NCI-H510A treated with DMSO at 0.1 percent for 48 hours (cell line): ENCODE measurements at regions not wholly inside any gene's neighbourhood (a gene's known extent, or its start where the extent isn't known, plus 50 kb on each side); places are given as distances from the start of the nearest gene placed in this dataset.
"Not testable (repeated sequence)": the region's sequence is repeated elsewhere in the genome, so short reads cannot be mapped to it uniquely, and the experiment has no call there.

Experiments used
- DNase-seq: peaks from one replicate; lab custom pipeline; 2025; lab: John Stamatoyannopoulos, UW

DNA sequence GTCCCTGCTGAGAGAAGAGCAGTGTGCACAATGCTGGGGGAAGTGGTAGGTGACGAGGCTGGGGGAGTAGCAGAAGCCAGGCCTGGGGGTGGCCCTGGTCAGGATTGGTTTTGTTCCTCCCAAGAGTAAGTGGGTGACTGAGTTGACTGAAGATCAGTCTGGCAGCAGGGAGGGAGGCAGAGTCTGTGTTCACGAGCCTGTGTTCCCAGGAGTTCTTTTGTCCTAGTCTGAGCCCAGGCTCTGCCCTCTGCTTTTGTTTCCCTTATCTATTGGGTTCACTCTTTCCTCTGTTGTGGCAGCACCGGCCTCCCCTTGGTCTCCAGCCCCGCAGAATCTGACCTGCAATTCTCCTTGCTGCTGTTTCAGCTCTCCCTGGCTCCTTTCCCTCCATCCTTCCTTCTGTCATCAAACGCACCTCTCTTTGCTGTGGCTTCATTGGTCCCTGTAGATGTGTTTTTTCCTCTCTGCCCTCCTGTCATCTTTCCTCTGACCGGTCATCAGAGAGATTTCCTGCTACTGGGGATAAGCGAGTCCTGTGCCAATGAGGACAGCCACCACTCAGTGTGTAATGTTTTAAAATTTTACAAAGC, 607.4 kb downstream of the KIF4B start:
- DNase-seq: no peak

DNA sequence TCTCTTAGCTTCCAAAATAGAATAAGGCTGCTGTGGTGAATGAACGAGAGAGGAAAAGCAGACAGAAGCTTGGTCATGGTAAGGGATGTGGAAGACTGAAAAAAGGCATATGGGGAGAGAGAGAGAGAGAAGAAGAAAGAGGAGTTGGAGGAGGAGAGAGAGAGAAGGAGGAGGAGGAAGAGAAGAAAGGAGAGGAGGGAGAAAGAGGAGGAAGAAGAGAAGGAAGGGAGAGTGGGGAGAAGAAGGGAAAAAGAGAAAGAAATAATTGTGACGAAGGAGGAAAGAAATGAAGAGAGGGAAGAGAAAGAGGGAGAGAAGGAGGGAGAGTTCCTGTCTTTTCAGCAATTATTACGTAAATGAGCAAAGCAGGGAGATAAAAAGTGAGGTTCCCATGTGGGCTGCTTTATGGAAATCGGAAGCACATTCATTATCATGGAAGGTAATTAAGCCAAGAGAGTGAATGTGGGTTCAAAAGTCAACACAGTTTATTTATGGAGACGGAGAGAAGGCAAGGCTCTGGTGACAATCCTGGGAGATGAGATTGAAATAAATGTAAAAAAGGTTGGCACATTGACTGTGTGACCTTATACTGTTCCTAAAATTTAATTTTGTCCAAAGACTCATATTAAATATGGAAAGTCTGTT, 611.2 kb downstream of the KIF4B start:
- no peak for DNase-seq

DNA sequence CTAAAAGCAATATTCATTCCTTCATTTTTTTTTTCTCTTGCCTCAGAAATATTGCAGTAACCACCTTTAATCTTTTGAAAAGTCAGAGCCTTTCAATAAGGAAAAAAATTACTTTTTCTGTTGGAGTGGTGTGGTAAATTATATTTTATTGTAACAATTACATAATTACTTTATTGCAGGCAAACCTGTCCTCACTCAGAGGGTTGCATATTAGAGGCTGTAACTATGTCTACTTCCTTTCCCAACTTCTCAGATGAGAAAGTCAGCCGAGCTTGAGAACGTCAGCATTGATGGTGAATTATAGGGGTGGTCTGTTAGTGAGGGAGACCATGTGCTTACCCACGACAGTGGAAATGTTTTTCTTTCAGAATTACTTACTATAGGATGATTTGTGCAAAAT, 611.8 kb downstream of the KIF4B start:
- no peak for DNase-seq

DNA sequence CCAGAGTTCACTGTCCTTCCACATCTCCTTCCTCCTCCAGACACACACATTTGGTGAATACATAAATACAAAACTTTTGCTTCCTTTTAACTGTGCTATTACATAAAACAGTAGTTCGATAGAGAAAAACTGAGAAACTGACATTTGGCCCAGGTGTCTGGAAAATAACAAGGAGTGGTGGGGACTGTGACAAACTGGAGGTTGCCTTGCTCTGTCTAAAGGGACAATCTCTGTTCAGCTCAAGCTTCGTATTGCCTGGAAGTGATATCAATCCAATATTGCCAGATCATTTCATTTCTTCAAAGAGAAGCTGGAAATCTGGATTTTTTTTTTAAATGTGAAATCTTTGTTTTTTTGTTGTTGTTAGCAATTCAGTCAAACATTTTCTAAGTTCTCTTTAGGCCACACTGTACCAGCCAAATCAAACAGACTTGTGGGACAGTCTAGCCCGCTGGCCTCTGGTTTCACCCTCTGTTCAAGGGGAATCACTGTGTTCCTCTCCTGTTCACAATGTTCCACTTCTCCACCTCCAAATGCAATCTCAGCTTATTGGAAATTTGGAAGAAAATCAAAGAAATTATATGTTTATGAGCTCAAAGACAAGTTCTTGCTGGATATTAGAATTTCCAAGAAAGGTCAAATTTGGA, 612.5 kb downstream of the KIF4B start:
- DNase-seq: no peak

DNA sequence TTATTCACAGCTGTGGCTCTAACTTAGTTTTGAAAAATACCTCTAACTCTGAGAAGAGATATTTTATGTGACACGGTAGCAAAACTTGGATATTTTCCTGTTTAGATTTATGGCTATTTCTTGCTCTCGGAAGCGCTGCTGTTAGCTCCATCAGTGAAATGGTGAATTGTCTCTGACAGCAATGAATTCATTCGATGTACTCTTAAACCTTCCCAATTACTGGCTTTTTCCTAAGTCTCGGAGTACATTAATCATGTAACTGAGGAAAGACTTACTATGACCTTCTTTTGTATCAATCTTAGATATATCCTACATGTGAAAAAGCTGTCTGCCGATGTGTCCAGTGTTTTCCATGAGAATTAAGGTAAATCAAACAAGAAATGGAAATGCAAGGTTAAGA, 613.0 kb downstream of the KIF4B start:
- DNase-seq: no peak

DNA sequence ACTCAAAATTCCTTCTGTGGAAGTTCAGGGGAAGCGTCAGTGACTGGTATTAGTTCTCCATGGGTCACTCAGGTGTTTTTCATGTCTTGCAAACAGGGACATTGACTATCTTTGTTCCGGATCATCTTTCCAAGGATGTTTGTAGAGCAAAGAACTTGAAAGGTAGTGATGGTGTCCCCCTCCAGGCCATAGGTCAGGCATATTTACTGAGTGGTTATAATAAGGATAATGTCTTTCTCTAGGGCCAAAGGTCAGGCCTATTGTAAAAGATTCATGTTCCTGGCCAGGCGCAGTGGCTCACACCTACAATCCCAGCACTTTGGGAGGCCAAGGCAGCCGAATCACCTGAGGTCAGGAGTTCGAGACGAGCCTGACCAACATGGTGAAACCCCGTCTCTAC, 614.8 kb downstream of the KIF4B start:
- no peak for DNase-seq

DNA sequence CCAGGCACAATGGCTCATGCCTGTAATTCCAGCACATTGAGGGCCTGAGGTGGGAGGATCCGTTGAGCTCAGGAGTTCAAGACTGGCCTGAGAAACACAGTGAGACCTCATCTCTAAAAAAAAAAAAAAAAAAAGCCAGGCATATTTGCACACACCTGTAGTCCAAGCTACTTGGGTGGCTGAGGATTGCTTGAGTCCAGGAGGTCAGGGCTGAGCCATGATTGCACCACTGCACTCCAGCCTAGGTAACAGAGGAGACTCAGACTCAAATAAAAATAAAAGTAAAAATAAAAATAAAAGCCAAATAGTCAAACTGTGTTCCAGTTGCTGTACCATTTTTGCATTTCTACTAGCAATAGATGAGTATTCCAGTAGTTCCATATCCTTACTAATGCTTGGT, 616.0 kb downstream of the KIF4B start:
- no peak for DNase-seq

DNA sequence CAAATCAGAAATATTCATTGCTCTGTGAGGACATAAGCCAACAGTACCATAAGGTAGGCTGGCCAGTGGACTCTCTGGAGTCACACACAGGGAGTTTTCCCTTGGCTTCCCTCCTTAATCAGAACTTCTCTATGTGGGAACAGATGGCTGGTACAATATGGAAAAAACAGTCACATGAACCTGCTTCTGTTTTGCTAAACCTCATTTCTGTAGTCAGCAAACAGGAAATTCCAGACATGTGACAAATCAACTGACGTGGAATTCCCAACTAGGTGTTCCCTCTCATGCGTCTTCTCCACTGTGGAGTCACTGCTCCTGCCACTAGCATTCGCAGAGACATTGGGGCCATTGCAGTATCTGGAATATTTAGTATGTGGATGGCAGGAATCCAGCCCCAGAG, 617.6 kb downstream of the KIF4B start:
- no peak for DNase-seq

DNA sequence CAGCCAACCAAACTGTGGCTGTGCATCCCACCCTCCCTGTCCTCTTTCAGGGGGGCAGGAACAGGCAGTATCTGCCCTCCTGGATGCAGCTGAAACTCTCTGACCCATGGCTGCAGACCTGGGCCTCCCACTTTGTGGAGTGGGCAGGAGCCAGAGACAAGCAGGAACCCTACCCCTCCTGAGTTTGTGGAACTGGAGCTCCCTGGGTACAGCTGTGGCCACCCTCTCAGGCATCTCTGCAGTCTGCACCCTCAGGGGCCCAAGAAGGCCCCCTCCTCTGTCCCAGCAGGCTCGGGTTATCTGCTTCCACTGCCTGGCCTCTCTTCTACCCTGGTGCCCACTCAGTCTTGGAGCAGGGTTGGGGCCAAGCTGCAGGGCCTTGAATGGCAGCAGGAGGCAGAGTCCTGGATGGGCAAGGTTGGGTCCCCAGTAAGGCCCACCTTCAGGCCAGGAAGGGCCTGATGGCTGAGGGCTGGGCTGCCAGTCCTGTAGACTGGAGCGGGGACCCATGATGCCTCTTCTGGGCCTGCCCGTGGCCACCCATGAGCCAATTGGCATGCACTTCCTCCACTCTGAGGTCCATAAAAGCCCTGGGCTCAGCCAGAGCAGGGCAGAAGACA, 619.9 kb downstream of the KIF4B start:
- DNase-seq: no peak

DNA sequence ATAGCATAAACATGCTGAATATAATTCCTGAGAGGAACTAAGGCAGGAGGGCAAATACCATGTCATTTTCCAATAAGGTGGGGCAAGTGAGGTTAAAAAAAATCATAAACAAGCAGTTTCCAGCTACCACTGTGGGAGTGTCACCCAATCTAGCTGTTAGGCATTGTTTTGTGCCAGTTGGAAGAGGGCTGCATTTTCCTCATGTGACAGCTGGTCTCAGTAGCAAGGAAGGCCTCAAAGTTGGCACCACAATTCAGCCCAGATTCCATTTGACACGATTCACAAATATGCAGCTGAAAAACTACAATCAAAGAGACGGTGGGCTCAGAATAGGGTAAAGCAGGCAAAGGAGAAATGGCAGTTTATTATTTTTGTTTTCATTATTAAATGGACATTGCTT, 636.1 kb downstream of the KIF4B start:
- no peak for DNase-seq

DNA sequence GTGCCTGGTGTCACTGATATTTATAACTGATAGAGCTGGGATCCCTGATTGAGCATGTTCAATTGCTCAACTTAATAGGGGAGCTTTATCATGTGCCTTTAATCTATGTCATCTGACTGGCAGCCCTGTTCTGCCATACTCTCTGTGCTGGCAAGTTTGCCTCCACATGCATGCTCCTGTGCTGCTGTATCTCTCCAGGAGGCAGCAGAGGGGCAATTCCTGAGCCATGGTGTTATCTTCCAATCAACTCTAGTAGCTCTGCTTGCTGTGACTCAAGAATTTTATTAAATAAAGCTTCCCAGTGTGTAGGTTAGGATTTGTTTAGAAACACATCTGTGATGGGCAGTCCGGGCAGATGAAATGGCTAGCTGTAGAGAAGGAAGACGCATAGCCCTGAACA, 642.0 kb downstream of the KIF4B start:
- no peak for DNase-seq

DNA sequence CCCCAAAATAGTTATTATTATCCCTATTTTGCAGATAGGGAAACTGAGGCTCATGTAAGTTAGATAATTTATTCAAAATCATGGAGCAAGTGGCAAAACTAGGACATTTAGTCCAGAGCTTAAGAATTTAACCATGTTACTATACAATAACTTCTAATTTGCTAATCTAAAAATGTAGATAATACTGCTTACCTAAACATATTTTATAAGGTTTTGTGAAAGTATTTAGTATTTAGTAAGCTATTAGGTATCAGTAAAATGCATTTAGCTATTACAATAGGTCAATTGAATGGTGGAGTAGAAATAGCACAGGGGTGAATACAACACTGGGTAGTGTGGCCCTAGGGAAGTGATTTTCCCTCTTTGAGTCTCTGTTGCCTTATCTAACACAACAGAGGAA, 648.3 kb downstream of the KIF4B start:
- no peak for DNase-seq

DNA sequence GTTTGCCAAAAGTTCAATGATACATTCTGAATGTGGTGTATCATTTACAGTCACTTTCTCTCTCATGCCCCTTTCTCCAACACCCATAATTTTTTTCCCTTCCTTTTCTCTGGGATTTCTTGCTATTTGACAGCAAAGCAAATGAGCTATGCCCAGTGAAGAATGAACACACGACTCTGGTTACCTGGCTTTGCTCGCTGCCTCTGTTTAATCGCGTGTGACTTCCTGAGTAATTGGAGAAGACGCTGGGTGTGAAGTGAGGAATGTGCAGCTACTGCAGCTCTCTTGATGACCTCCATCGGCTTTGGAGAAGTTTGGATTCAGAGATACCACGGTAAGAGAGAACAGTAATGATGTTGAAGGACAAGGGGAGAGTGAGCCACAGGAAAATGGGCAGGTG, 651.8 kb downstream of the KIF4B start:
- peak; percentile 1 for DNase-seq

DNA sequence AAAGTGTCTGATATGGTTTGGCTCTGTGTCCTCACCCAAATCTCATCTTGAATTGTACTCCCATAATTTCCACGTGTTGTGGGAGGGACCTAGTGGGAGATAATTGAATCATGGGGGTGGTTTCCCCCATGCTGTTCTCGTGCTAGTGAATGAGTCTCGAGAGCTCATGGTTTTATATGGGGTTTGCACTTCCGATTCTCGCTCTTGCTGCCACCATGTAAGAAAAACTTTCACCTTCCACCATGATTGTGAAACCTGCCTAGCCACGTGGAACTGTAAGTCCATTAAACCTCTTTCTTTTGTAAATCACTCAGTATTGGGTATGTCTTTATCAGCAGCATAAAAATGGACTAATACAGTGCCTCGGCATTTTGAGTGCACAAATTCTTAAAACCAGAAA, 655.0 kb upstream of the SGCD start:
- not testable (repeated sequence) for DNase-seq

DNA sequence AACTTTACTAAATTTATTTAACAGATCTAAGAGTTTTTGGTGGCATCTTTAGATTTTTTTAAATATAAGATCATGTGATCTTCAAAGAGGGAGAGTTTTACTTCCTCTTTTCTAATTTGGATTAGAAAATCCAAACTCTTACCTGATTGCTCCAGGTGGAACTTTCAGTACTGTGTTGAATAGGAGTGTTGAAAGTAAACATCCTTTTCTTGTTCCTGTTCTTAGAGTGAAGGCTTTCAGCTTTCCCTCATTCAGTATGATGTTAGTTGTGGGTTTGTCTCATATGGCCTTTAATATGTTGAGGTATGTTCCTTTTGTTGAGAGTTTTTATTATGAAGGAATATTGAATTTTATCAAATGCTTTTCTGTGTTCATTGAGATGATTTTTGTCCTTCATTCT, 650.0 kb upstream of the SGCD start:
- no peak for DNase-seq

DNA sequence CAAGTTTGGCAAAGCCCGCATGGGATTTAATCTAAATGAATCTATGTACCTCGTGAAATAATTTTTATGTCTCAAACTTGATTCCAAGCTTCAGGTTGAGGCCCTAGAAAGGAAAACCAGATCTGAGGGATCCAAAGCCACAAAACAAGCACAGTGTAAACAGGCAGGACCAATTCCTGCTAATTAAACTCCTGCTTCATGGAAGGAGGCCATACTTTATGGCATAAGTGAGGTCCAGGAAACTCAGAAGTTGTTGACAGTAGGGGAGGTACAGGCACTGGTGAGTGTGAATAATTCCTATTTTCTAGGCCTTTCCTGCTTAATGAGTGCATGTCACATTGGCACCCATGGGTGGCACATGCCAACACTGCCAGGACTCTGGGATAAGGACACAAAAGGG, 648.6 kb upstream of the SGCD start:
- no peak for DNase-seq

DNA sequence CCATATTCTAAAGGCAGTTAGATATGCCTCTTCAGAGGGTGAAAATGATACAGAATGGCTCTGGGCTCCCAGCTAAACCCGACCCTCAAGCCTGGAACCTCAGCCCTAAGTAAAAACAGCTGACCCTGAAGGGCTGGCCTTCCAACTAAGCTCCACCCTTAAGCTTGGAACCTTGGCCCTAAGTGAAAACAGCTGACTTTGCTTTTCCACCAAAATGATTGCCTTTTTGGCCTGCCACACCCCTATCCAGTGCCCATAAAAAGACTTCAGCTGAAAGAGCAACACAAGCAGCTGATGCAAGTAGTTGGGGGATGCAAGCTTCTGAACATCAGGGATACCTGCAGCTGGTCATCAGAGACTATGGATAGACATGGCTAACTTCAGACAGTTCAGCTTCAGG, 647.4 kb upstream of the SGCD start:
- no peak for DNase-seq

DNA sequence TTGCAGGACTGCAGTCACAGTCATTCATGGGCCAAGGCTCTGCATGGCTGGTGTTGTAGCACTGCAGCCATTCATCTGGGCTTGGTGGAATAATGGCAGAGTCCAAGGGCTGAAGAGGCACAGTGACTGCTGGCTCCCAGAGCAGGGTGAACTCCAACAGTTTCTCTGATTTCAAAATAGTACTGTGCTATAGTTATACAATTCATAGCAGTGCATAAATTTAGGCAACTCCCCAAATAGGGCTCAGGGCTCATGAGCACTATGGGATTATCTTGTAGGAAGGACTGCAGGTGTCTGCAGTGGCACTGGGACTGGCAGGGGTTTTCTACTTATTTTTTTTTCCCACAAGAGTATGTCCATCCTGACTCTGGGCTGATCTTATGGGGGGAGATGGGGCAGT, 642.5 kb upstream of the SGCD start:
- DNase-seq: no peak

DNA sequence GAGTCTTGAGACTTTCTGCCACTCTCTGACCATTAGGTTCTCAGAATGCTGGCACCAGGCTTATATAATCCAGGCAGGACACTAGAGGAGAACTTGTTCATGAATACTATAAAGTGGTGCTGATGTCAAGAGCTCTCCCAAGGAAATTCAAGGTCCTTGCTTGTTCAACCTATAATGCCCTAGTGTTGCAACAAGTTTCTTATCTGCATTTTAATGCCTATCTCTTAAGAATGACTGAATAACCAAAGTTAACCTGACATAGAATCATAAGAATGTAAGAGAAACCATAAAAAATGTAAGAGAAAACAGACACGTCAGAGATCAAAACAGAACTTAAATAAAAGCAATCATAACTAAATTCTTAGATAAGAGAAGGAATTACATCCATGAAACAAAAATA, 640.8 kb upstream of the SGCD start:
- DNase-seq: no peak

DNA sequence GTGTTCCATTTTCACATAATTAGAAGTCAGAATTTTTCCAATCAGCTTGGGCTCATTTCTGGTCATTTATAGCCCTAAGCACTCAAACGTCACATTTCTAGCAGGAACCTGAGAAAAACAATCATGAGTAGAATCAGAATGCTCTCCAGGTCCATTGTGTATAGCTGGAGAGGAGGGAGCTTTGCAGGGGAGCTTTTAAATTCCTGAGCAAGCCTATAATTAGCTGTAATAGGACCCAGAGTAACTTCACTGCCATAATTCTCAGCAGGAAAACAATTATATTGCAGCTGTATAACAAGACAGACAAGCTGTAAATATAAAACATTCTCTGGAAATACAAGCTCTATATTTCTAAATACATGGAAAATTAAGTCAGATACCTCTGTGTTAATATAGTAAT, 637.6 kb upstream of the SGCD start:
- DNase-seq: no peak

DNA sequence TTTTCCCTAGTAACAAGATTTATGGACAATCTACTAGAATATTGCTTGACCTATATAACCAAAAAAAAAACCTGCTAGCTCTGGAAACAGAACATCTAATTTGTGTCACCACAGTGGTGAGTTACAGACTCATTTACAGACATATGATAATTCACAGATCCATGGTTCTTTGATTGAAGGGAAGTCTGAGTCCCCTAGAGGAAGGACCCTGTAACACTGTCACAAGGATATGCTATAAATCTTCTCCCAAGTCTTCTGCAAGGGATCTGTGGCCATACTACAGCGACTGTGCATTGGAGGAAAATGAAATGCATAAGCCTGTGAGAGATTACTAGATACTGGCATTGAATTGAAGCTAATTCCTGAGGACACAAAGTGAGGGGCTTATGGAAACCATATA, 630.6 kb upstream of the SGCD start:
- no peak for DNase-seq

DNA sequence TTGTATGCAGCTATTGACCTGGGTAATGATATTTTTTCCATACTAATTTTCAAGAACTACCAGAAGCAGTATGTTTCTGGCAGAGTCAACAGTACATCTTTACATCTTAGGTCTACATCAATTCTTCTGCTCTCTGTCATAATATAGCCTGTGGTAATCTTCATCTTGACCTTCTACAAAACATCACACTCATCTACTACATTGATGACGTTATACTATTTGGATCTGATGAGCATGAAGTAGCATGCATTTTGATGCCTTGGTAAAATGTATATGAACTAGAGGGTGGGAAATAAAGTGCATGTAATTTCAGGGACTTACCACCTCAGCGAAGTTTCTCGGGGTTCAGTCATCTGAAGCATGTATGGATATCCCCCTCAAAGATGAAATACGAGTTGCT, 629.7 kb upstream of the SGCD start:
- DNase-seq: no peak

DNA sequence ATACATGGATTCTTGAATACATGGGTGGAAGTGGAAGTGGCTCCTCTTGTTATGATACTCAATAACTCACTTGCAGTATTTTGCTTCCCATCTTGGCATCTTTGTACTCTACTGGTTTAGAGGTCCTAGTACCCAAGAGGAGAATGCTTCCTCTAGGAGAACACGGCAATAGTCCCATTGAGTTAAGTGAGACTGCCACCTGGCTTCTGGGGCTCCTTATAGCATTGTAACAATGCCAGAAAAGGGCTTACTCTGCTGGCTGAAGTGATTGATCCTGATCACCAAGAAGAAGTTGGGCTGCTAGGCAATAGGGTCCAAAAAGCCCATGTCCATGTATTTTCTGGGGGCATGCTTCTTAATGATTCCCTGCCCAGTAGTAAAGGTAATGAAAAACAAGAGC, 627.6 kb upstream of the SGCD start:
- DNase-seq: no peak

DNA sequence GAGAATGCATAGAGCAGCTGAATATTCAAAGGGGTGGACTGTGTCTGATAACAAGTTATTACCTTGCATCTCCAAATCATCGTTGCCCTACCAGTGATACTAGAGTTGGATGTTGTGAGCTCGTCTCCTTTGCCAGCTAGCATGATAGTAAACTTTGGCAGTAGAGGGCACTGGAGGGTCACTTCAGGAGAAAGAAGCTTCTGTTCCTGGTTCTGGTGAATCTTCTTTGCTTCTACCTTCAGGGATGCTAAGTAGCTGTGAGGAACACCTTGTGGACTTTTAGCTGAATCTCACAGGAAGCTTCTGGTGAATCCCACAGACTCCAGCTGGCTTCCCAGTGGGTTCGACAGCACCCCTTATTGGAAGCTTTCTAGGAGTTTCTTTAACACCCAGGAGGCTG, 626.6 kb upstream of the SGCD start:
- no peak for DNase-seq
